NB4 (cell line): ENCODE measurements at regions not wholly inside any gene's neighbourhood (a gene's known extent, or its start where the extent isn't known, plus 50 kb on each side); places are given as distances from the start of the nearest gene placed in this dataset.

Source experiments
- MYC ChIP-seq: IDR thresholded peaks from 2 replicates; pipeline ENCODE4 v1.6.1; 2011; ENCODE audit warnings: low read depth, low read length
- POLR2A ChIP-seq: IDR thresholded peaks from 2 replicates; pipeline ENCODE4 v1.6.1; 2011; ENCODE audit warnings: mild to moderate bottlenecking; ENCODE audit not compliant: insufficient read length; ENCODE audit errors: extremely low read depth
- TF ChIP-seq, protein P1 (sequence below): IDR thresholded peaks from one replicate; pipeline ENCODE4 v1.5.1; 2012; ENCODE audit warnings: low read depth, low read length
- TF ChIP-seq, protein P2 (sequence below): IDR thresholded peaks from 2 replicates; pipeline ENCODE4 v1.6.1; 2011; ENCODE audit warnings: low read depth, low read length

DNA sequence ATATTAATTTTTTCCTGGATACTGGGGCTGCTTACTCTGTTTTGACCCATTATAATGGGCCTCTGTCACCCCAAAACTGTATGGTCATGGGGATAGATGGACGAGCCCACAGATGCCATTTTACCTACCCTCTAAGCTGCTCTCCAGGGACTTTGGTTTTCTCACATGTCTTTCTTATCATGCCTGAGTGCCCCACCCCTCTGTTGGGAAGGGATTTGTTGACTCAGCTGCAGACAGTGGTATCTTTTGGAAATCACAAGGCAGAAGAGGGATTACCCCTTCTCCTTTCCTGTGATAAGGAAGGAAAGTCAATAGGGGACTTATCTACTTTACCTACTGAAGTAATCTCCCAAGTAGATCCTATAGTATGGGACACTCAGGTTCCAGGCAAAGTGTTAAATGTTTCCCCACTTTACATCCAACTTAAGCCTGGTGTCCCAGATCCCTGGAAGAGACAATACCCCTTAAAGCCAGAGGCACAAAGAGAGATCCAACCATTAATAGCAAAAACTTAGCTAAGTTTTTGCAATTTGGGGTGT is 182.7 kb downstream of the RNF152 start:
- TF ChIP-seq, protein P1, sequence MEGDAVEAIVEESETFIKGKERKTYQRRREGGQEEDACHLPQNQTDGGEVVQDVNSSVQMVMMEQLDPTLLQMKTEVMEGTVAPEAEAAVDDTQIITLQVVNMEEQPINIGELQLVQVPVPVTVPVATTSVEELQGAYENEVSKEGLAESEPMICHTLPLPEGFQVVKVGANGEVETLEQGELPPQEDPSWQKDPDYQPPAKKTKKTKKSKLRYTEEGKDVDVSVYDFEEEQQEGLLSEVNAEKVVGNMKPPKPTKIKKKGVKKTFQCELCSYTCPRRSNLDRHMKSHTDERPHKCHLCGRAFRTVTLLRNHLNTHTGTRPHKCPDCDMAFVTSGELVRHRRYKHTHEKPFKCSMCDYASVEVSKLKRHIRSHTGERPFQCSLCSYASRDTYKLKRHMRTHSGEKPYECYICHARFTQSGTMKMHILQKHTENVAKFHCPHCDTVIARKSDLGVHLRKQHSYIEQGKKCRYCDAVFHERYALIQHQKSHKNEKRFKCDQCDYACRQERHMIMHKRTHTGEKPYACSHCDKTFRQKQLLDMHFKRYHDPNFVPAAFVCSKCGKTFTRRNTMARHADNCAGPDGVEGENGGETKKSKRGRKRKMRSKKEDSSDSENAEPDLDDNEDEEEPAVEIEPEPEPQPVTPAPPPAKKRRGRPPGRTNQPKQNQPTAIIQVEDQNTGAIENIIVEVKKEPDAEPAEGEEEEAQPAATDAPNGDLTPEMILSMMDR, result no peak
- TF ChIP-seq MYC (no peak), POLR2A (no peak)
- TF ChIP-seq, protein P2, sequence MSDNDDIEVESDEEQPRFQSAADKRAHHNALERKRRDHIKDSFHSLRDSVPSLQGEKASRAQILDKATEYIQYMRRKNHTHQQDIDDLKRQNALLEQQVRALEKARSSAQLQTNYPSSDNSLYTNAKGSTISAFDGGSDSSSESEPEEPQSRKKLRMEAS, result no peak
